ENCODE measurements at regions not wholly inside any gene's neighbourhood (a gene's known extent, or its start where the extent isn't known, plus 50 kb on each side); places are given as distances from the start of the nearest gene placed in this dataset.

DNA sequence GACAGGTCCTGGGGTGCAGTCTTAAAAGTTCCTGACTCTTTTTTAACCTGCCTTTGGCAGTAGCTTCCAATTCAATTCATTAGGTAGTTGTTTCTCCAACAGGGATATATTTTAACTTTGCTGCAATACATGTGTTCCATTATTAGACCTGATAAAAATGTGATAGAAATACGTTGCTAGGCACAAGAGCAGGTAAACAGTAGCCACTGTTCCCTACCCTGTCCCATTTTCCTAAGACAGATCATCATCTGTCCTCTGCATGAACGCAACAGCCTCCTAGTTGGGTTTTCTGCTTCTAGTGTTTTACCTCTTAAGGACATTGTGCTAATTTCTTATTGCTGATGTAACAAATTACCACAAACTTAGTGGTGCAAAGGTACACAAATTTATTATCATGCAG, 156.8 kb downstream of the SNAPC1 start:
- TF ChIP-seq EZH2 (IDR thresholded peaks at IDR 0.05; ENCODE audit: borderline replicate concordance, low read depth, low read length, severe bottlenecking) = no peak
- TF ChIP-seq, protein P1, sequence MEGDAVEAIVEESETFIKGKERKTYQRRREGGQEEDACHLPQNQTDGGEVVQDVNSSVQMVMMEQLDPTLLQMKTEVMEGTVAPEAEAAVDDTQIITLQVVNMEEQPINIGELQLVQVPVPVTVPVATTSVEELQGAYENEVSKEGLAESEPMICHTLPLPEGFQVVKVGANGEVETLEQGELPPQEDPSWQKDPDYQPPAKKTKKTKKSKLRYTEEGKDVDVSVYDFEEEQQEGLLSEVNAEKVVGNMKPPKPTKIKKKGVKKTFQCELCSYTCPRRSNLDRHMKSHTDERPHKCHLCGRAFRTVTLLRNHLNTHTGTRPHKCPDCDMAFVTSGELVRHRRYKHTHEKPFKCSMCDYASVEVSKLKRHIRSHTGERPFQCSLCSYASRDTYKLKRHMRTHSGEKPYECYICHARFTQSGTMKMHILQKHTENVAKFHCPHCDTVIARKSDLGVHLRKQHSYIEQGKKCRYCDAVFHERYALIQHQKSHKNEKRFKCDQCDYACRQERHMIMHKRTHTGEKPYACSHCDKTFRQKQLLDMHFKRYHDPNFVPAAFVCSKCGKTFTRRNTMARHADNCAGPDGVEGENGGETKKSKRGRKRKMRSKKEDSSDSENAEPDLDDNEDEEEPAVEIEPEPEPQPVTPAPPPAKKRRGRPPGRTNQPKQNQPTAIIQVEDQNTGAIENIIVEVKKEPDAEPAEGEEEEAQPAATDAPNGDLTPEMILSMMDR (IDR thresholded peaks at IDR 0.05; ENCODE audit: borderline replicate concordance, extremely low read depth, low read length, poor library complexity, severe bottlenecking) = no peak
